Activated CD4-positive, alpha-beta T cell treated with anti-CD3 and anti-CD28 coated beads, Interleukin-2, amount 50 U/mL, for 48 hours (primary cell): ENCODE measurements at regions not wholly inside any gene's neighbourhood (a gene's known extent, or its start where the extent isn't known, plus 50 kb on each side); places are given as distances from the start of the nearest gene placed in this dataset.

Source experiments
- DNase-seq, 2 experiments: peaks; one replicate each; pipeline ENCODE4 v3.0.0-alpha.2; 2020

DNA sequence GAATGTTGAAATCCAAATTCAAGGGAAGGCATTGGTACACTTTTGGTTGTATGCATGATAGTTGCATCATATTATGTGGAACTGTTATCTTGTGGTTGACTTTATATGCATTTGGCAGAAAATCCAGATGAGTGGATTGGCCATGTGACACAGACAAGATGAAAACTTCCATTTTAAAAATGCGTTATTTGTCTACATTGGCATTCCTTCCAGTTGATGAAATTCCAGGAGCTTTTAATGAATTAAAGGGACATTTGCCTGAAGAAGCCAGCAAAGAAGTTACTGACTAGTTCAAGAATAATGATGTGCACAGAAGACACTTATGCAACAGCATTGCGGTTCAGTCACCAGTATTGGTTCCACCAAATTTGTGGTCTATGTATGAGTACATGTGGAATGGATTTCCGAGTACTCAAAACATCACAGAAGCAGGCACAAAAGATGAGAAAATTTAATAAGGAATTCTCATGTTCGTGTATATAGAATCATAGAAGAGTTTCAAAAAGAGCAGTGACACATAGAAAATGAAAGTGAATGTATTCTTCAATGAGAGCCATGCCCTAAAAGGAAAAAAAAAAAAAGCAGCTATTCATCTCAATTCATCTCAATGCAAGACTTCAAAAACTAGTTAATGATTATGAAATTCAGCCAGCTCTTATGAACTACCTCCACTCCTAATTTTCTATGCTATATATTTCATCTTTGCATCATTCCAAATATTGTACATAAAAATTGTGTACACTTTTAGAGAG lies 232.1 kb downstream of the RBM43 start:
- no peak for DNase-seq

DNA sequence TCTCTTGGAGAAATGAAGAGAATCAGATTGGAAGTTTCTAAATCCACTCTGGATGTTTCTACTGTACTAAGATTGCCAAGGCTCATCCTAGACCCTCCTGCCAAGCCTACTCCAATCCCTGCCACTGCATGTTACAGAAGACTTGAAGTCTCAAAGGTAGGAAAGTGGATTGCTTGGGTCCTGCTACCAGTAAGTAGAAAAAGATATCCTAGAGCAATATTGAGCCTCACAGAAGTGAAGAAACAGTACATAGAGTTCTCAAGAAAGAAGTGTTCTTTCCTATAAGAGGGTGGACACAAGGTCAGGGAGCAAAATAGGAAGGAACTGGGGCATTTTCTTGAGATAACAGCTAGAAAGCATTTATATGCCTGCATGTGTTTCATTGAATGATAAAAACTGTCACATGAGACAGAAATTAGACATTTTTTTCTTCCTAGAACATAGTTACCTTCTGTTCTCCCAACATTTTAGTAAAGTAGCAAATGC lies 232.9 kb downstream of the RBM43 start:
- no peak for DNase-seq

DNA sequence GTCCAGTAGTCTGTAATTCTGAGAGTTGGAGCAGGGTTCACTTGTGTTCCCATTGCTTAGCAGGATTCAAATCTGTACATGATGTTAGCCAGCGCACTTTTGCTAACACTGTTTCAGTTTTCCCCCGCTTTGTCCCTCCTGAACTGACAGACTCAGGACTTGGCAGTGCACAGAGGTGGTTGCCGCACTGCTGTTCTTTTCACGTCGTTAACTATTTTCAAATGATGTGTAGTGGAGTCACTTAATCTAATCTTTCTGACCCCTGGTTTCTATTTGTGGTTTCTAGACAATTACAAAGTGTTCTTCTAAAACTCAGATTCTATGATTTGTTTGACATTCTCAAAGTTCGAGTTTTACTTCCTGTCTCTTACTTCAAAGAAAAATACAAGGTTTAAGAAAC lies 234.5 kb downstream of the RBM43 start:
- DNase-seq: no peak

DNA sequence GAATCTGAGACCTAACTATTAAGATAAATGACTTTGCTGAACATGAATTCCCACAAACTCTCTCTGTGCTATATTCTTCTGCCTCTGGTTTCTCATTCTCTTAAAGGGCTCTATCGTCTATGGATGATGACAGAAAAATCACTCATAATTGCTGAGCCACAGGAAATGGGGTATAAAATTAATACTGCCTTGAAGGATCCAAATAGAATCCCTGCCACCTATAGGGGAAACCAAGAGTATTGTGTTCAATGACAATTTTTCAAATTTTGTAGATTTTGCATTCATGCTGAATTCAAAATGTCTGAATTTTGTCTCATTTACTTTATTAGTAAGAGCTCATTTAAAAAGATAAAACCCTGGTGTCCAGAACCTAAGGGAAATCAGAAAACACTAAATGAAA lies 235.8 kb downstream of the RBM43 start:
- DNase-seq: no peak

DNA sequence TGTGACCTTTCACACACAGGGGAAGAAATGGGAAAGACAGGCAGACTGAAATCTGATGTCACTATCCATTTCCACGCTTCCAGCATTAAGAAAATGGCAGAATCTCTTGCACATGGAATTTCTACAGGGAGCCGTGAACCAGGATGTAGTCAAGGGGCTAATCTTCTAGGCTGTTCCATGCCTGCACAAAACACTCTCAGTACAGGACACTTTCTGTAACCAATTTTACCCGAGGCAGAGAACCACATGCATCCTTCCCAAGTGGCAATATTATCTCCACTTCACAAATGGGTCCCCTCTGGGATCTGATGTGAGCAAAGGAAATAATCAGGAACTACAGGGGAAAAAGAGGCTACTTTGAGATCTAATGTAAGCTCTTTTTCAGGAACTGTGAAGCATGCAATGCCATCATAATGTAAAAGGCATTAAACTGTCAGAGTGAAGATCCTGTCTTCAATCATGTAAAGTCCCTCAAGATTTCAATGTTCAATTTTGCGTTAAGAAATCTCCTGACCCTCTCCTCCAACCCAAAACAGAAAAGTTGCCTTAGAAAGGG lies 236.9 kb downstream of the RBM43 start:
- DNase-seq: no peak

DNA sequence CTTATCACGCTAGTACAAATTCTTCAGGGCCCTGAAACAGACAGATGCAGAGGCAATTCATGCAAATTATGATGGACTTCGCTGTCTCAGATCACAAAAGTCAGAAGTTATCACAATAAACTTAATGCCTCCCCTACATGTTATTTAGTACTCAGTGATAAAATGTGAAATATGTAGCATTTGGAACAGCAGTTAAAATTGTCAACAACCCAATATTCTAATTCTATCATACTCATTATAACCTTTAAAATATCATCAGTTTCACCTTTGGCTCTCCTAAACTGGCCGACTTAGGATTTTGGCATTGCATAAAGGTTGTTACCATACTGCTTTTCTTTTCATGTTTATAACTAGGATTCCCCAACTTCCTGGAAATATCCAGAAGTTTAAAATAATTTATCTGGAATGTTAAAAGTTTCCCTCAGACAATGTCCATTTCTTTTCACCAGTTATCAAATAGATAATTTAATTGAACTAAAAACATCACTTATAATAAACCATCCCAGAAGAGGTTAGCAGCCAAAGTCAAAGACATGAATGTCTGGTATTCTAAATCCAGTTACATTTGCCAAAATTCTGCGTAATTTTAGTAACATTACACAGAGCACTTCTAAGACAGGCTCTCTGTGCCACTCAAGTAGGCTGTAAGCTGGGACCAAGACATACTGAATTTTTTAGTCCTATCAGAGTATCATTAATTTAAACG lies 239.8 kb downstream of the RBM43 start:
- DNase-seq: no peak

DNA sequence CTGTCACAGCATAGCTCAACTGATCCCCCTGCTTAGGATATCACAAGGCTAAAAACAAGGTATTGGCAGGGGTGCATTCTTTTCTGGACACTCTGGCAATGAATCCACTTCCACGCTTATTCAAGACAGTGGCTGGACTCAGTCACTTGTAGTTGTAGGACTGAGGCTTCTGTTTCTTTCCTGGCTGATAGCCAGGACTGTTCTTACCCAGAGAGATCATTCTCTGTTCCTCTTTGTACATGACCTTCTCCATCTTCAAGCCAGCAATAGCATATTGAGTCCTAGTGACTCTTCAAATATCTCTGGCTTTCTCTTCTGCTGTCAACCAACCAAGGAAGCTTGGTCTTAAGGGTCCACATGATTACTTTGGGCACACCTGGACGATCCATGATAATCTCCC lies 241.3 kb downstream of the RBM43 start:
- no peak for DNase-seq

DNA sequence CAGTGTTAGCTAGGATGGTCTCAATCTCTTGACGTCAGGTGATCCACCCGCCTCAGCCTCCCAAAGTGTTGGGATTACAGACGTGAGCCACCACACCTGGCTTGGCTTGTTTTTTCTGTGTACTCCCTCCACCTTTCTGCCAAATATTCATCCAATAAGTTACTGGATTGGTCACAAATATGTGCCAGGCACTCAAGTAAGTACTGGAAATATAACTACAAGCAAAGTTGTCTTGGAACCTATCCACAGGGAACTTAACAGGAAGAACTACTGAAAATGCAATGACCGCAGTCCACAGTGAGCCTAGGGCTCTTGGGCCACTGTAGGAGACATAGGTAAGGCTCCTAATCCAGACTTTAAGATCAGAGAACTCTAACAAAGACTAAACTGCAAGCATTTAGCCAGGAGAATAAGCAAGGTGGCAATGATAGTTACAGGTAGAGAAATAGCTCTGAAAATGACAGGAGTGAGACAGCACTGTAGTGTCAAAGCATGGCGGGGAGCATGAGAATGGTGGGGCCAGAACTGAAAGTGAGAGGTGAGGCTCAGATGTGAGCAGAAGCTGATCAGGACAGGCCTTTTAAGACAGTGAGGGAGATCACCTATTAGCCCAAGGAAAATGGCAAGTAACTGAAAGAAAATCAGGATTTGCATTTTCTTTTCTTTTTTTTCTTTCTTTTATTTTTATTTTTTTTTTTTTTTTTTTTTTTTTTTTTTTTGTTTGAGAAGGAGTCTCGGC lies 252.1 kb downstream of the RBM43 start:
- DNase-seq: no peak

DNA sequence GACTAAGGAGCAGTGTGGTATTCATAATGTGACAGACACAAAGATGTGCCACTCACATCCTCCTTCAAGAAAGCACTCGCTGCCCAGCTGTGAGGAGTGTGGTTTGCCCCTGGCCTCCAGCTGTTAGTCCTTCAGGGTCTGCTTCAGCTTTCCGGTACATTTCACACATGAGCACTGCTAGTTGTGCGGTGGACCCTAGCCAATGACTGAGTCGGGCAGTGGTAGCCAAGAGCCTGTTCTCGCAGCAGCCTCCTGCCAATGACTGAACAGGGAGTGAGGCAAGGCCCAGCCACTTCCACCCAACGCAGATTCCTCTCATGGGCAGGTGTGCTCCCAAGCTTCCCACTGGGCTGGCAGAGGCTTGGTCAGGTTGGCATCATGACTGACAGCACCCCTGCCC lies 254.3 kb downstream of the RBM43 start:
- DNase-seq: no peak

DNA sequence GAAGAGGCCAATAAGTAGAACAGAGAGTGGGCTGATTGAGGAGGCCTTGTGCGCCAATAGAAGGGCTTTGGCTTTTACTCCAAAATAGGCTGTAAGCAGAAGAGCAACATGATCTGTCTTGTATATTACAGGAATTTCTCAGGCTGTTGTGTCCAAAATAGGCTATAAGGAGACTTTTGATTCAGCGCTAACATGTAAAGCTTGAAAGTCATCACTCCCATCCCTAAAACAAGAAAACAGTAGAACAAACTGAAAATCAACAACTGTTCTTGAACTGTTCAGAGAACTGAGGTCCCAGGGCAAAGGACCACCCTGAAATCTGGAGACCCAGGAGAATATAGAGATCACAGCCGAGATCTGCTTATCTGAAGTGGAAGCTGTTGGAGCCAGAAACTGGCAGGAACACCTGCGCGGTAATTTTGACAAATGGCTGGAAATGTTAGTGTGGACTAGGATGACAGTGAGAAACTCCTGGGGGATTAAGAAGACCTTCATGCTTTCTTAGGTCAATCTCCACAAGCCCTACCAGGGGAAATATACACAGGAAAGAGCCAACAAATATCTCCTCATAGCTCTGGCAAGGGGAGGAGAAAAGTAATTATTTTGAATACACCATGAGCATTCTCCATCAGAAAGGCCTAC lies 258.6 kb downstream of the RBM43 start:
- DNase-seq: no peak

DNA sequence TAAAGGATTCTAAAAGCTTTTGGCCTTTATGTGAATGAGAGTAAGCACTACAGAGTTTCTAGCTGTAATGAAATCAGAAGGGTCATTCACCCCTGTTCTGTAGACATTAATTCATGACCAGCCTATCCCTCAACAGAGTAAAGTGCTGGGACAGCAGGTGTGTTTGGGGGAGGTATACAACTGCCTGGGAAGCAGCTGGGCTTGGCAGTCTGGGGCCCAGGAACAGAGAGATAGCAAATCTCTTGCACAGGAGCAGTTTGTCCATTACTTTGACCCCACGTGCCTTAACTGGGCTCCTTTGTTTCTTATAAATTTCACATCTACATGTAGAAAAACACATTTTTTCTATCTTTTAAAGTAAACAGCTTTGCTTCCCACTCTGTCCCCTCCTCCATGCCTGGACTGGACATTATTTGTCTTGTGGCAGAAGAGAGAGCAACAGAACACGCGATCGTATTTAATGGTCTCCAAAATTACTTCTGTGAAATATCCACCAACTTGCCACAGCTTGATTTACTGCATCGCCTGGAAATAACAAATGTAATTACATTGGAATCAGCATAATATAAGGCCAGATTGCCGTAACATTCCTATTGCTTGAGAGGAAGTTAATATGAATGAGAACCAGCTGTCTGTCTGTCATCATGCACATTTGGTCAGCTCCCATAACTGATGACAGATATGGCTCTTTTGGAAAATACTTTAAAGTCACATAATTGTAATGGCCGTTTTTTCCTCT lies 263.8 kb downstream of the RBM43 start:
- no peak for DNase-seq

DNA sequence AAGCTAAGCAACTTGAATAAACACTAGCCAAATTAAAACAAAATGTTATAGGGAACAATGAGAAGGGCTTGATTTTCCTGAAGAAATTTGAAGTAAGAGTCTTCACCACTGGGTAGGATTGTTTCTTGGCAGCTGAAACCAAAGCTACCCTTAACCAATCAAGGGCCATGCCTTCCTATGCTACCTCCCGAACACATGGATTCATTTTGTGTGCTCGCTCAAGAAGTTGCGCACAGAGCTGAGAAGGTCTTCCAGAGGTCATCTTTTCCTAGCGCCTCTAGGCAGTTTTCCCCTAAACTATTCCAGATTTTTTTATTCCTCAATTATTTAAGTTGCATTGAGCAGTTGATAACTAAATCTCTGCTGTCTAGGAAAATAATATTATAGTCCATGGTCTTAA lies 264.6 kb downstream of the RBM43 start:
- no peak for DNase-seq

DNA sequence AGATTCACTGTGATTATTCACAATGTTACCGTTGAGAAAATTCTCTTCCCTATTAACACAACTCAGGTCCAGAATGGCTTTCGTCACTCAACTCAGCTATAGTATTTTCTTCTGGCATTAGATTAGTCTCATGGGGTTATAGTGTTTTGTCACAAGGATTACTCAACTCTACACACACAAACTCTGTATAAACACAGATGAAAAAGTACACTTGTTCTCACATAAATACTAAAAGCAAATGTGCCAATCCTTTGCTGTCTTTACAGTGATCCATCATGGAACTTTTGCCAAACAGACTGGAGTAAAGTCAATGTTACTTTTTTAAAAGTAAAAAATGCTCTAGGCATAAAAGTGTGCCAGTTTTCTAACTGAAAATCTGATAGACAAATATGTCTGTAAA lies 267.6 kb downstream of the RBM43 start:
- no peak for DNase-seq

DNA sequence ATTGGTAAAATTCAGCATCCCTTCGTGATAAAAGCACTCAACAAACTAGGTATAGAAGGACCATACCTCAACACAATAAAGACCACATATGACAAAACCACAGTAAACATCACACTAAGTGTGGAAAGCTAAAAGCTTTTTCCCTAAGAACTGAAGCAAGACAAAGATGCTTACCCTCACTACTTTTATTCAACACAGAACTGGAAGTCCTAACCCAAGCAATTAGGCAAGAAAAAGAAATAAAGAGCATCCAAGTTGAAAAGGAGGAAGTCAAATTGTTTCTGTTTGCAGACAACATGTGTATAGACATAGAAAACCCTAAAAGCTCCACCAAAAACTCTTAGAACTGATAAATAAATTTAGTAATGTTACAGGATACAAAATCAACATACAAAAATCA lies 271.7 kb downstream of the RBM43 start:
- DNase-seq: no peak

DNA sequence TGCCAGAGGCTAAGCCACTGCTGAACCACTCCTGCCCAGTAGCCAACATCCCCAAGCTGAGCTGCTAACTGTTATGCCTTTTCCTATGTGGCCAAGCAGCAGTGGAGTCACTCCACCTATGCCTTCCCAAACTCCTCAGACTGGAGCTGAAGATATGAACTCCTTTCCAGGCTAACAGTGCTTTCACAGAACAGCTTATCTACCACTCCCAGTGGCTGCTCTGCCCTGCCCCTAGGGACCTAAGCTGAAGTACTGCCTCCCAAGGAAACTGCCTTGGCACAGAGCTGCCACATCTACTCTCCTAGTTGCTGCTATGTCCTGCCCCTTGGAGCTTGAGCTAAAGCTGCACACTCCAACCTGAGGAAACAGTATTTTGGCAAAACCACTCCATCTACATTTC lies 275.9 kb downstream of the RBM43 start:
- no peak for DNase-seq

DNA sequence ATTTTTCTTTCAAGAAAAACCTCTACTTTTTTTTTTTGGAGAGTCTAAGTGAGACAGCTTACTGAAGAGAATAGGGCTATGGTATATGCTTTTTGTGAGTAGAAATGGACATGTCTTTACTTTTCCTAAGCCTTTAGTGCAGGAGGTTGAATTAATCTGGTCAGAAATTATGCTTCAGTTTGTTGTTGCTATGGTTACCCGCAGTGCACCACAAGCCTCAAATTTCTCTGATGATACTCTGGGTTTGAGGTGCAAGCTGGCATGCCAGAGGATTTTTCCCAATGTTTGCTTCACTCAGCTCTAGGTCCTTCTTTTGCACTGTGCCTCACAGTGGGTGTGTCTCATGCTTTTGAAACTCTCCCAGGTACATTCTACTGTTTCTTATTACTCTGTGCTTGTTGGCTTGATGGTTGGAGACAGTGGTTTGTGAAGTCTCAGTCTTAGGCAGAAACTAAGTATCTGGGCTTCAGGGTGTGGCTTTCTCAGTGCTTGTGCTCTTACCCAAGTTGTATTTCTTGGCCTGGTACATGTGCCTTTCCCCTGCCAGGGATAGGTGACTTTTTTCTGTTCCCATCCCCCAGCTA lies 278.3 kb downstream of the RBM43 start:
- DNase-seq: no peak

DNA sequence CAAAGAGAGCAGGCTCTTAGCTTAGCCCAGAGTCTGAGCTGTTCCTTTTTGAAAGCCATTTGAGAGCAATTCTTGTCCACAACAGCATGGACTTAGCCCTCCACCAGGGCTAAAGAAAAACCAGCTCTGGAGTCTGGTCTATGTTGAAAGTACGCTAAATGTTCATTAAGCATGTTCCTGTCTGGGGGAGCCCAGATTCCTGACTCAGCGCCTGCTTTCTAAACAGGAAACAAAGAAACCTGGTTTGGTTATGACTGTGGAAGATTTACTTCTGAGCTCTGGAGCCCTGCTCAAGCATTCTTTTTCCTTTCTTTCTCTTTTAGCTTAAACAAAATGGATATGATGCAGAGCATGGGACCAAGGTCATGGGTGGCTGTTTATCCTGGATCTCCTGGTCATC lies 279.8 kb downstream of the RBM43 start:
- no peak for DNase-seq

DNA sequence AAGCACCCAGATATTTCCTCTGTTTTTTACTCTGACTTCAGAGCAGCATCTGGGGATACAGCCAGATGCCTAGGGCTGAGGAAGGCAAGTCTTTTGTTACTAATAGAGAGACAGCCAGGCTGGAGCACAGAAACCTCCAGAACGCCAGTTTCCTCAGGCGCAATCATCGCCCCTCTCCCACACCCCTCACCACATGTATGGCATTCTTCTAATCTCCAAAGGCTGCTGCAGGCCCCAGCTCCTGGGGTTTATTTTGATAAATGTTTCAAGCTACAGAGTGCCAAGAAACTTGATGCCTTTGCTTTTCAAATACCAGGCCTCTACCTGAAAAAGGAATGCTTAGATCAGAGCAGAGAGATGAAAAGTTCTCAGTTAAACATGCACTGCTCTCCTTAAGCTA lies 283.6 kb downstream of the RBM43 start:
- DNase-seq: no peak

DNA sequence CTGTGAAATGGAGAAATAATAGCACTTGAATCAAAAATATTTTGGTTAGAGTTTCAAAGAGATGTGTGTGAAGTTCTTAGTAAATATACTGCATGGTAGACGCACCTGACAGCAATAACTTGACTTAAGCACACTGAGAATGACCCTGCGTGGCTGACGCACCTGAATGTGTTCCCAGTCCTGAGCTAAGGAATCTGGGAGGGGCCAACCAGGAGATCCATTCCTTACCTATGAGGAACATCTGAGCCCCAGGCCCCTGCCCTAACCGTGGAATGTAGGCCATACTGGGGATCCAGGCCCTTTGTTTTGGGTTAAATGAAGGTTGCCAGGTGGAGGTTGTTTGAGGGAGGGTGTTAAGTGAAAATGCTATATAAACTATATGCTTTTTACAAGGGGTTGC lies 284.4 kb downstream of the RBM43 start:
- DNase-seq: no peak

DNA sequence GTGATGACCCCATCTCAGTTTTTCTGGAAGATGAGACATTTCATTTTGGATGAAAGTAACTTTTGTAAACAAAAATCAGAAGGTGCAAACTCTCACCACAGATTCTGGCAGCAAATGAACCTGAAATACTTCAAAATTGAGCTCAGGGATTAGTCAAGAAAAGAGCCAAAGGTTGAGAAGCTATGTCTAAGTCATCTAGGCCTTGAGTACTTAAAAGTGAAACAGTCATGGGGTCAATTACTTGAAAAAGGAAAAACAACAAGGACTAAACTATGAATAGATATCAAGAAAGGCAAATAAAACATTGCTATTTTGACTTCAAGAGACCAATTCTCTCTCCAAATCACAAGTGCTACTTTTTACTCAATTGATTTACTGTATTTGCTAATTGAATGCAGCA lies 285.1 kb downstream of the RBM43 start:
- no peak for DNase-seq

DNA sequence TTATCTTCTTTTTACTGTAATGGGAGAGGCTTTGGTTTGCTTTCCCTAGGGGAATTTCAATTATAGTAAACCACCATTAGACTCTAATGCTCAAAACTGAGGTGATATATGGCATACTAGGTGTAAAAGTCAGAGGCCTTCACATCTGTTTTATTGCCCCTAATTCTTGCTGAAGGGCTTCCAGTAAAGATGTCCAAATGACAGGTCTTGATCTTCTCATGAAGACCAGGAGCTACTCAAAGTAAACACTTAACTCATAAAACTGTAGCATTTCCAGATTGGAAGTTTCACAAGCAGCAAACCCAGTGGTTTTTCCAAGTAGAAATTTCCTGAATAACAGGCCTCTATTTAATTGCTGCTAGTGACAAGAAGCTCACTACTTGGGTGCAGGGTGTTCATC lies 286.8 kb downstream of the RBM43 start:
- no peak for DNase-seq

DNA sequence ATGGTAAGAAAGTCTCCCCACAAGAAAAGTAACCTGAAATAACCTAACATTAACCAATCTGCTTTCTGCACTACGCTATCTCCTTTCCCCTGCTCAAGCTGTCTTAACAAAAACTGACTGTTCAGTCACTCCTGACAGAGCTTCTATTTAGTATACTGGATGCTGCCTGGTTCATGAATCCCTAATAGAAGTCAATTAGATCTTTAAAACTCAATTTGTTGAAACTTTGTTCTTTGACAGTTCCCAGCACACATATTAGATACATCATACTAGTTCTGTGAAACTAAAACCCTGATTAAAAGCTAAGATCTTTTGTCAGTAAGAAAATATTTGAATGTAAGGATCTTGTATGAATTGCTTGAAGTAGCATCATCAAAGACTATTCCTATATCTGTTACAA lies 287.4 kb downstream of the RBM43 start:
- no peak for DNase-seq
